Hepatocyte (in vitro differentiated cells): ENCODE measurements at regions not wholly inside any gene's neighbourhood (a gene's known extent, or its start where the extent isn't known, plus 50 kb on each side); places are given as distances from the start of the nearest gene placed in this dataset.

Experiments used
- DNase-seq: peaks from one replicate; pipeline ENCODE4 v3.0.0-alpha.2; 2016; ENCODE audit warnings: low spot score
- H2AFZ ChIP-seq: fragments of 200-600 bp; sonication (generic); 2 replicates; pipeline ENCODE4 v1.6.0; 2016; ENCODE audit warnings: antibody characterized with exemption, mild to moderate bottlenecking
- H3K27ac ChIP-seq: fragments of 200-600 bp; sonication (generic); 2 replicates; pipeline ENCODE4 v1.5.1; 2016; ENCODE audit warnings: mild to moderate bottlenecking
- H3K27me3 ChIP-seq: fragments of 200-600 bp; sonication (generic); 2 replicates; pipeline ENCODE4 v1.6.1; 2016
- H3K36me3 ChIP-seq: fragments of 200-600 bp; sonication (generic); replicated peaks from 2 replicates; pipeline ENCODE4 v1.5.1; 2016; ENCODE audit warnings: low read depth; ENCODE audit not compliant: insufficient read depth
- H3K4me1 ChIP-seq: fragments of 200-600 bp; sonication (generic); 2 replicates; pipeline ENCODE4 v1.5.1; 2016; ENCODE audit warnings: mild to moderate bottlenecking, moderate library complexity; ENCODE audit not compliant: insufficient read depth
- H3K4me2 ChIP-seq: fragments of 200-600 bp; sonication (generic); 2 replicates; pipeline ENCODE4 v1.6.0; 2016
- H3K4me3 ChIP-seq: fragments of 200-600 bp; sonication (generic); 2 replicates; pipeline ENCODE4 v1.5.1; 2016; ENCODE audit warnings: mild to moderate bottlenecking
- H3K79me2 ChIP-seq: fragments of 200-600 bp; sonication (generic); 2 replicates; pipeline ENCODE4 v1.6.0; 2017; ENCODE audit warnings: mild to moderate bottlenecking
- H3K9me2 ChIP-seq: fragments of 200-600 bp; sonication (generic); replicated peaks from 2 replicates; pipeline ENCODE4 v1.6.0; 2017; ENCODE audit warnings: mild to moderate bottlenecking; ENCODE audit not compliant: insufficient read depth
- H3K9me3 ChIP-seq: fragments of 200-600 bp; sonication (generic); 2 replicates; pipeline ENCODE4 v1.5.1; 2016; ENCODE audit warnings: low read depth, mild to moderate bottlenecking
- H4K20me1 ChIP-seq: fragments of 200-600 bp; sonication (generic); 2 replicates; pipeline ENCODE4 v1.6.0; 2016; ENCODE audit warnings: mild to moderate bottlenecking; ENCODE audit not compliant: insufficient read depth, poor library complexity, severe bottlenecking
- CTCF ChIP-seq: fragments of 200-600 bp; sonication (generic); IDR thresholded peaks from 2 replicates; pipeline ENCODE4 v1.5.1; 2016; ENCODE audit warnings: antibody characterized with exemption, mild to moderate bottlenecking; ENCODE audit not compliant: poor library complexity
- EZH2 ChIP-seq: fragments of 200-600 bp; sonication (generic); IDR thresholded peaks from 2 replicates; pipeline ENCODE4 v1.6.1; 2016; ENCODE audit warnings: antibody characterized with exemption, mild to moderate bottlenecking, borderline replicate concordance
- EZH2phosphoT487 ChIP-seq: fragments of 200-600 bp; sonication (generic); IDR thresholded peaks from one replicate; pipeline ENCODE4 v1.6.1; 2018; ENCODE audit warnings: antibody characterized with exemption, mild to moderate bottlenecking, low read depth, moderate library complexity; ENCODE audit not compliant: unreplicated experiment, severe bottlenecking
- WGBS: methylation state at CpG from one replicate; pipeline ENCODE4 v1.1.6; 2016; ENCODE audit warnings: low lambda C conversion rate; ENCODE audit errors: missing lambda C conversion rate; 5-methylcytosine and 5-hydroxymethylcytosine counted together

- Histone ChIP-seq H3K4me2 (no peak overlapping the region), H3K27ac (no peak overlapping the region), H3K9me3 (no peaks in the 10 kb centered on the region), H3K27me3 (no peaks in the 10 kb centered on the region), H3K4me1 (no peaks in the 10 kb centered on the region), H2AFZ (no peak overlapping the region), H3K4me3 (no peak overlapping the region), H3K79me2 (no peaks in the 10 kb centered on the region), H3K36me3 (no peaks in the 10 kb centered on the region), H3K9me2 (no peaks in the 10 kb centered on the region), H4K20me1 (no peaks in the 10 kb centered on the region)
- 60% methylated on average over 4 of the region's 4 CpGs for WGBS
- no peak for DNase-seq
- no peak for TF ChIP-seq CTCF
- TF ChIP-seq EZH2: no peak
- TF ChIP-seq EZH2phosphoT487: no peak
Observed at GRCh38 chr6:54646069-54646950, 200.3 kb upstream of the FAM83B start.

- Histone ChIP-seq H3K27ac (no peak overlapping the region), H3K9me2 (no peaks in the 10 kb centered on the region), H3K9me3 (no peaks in the 10 kb centered on the region), H4K20me1 (no peaks in the 10 kb centered on the region), H3K27me3 (no peaks in the 10 kb centered on the region), H3K4me2 (no peak overlapping the region), H3K36me3 (no peaks in the 10 kb centered on the region), H3K4me3 (no peak overlapping the region), H2AFZ (no peak overlapping the region), H3K4me1 (no peaks in the 10 kb centered on the region), H3K79me2 (no peaks in the 10 kb centered on the region)
- 94% methylated on average over 8 of the region's 8 CpGs for WGBS
- no peak for DNase-seq
- TF ChIP-seq EZH2phosphoT487 (no peak), EZH2 (no peak), CTCF (no peak)
Observed at GRCh38 chr6:54646951-54647664, 199.5 kb upstream of the FAM83B start.

GRCh38 chr6:54654381-54654780 is 192.2 kb upstream of the FAM83B start:
- H3K9me2 ChIP-seq: no peaks in the 10 kb centered on the region
- no peaks in the 10 kb centered on the region for H4K20me1 ChIP-seq
- no peak for TF ChIP-seq EZH2
- no peak for TF ChIP-seq CTCF
- TF ChIP-seq EZH2phosphoT487: no peak
- H3K4me3 ChIP-seq: no peak overlapping the region
- no peak overlapping the region for H3K4me2 ChIP-seq
- H3K27me3 ChIP-seq: no peaks in the 10 kb centered on the region
- no peaks in the 10 kb centered on the region for H3K9me3 ChIP-seq
- DNase-seq: no peak
- no peaks in the 10 kb centered on the region for H3K36me3 ChIP-seq
- H3K27ac ChIP-seq: peak overlapping the region; percentile 41
- H3K79me2 ChIP-seq: no peaks in the 10 kb centered on the region
- H2AFZ ChIP-seq: no peak overlapping the region
- peaks cover 15% of the 10 kb centered on the region for H3K4me1 ChIP-seq
